ENCODE measurements at regions not wholly inside any gene's neighbourhood (a gene's known extent, or its start where the extent isn't known, plus 50 kb on each side); places are given as distances from the start of the nearest gene placed in this dataset.

GRCh38 chr6:99761711-99762110, 155.1 kb downstream of the PRDM13 start:
- no peak for TF ChIP-seq CTCF (IDR thresholded peaks at IDR 0.05)
- no peak for TF ChIP-seq POLR2A (IDR thresholded peaks at IDR 0.05)
- H3K4me3 ChIP-seq: no peak overlapping the region
- WGBS (ENCODE audit: insufficient coverage, low coverage, low lambda C conversion rate, missing lambda C conversion rate): 33% methylated on average over 1 of the region's 1 CpG
- ATAC-seq: no peak
- intact Hi-C loops (cut with DNase I): no loop called here
- no peaks in the 10 kb centered on the region for H3K9me3 ChIP-seq
- peaks cover 0 to 5% of the 10 kb centered on the region in 2 donors for H3K27me3 ChIP-seq
- H3K27ac ChIP-seq: no peak overlapping the region
- no peak for DNase-seq
- no peaks in the 10 kb centered on the region for H3K4me1 ChIP-seq
- H3K36me3 ChIP-seq: no peaks in the 10 kb centered on the region

- Histone ChIP-seq H3K4me3 (no peak overlapping the region), H3K9me3 (no peaks in the 10 kb centered on the region), H3K4me1 (no peaks in the 10 kb centered on the region), H3K27me3 (no peaks in the 10 kb centered on the region), H3K27ac (no peak overlapping the region), H3K36me3 (no peaks in the 10 kb centered on the region)
- 50% methylated on average over 1 of the region's 1 CpG for WGBS (ENCODE audit: insufficient coverage, low coverage, low lambda C conversion rate, missing lambda C conversion rate)
- TF ChIP-seq POLR2A (IDR thresholded peaks at IDR 0.05) (no peak), CTCF (IDR thresholded peaks at IDR 0.05) (no peak)
- DNase-seq (no peak), ATAC-seq (no peak)
- intact Hi-C loops (cut with DNase I): no loop called here
These were observed 161.5 kb downstream of the PRDM13 start for GRCh38 chr6:99768166-99768565.

GRCh38 chr6:99779631-99780555, 173.3 kb downstream of the PRDM13 start:
- no peak overlapping the region for H3K4me3 ChIP-seq
- ATAC-seq: no peak
- H3K36me3 ChIP-seq: no peaks in the 10 kb centered on the region
- no peaks in the 10 kb centered on the region for H3K9me3 ChIP-seq
- TF ChIP-seq CTCF (IDR thresholded peaks at IDR 0.05) (no peak), POLR2A (IDR thresholded peaks at IDR 0.05) (no peak)
- 60% methylated on average over 5 of the region's 9 CpGs for WGBS (ENCODE audit: insufficient coverage, low coverage, low lambda C conversion rate, missing lambda C conversion rate)
- peak in 1 of 3 donors; percentile 42 for DNase-seq
- H3K27me3 ChIP-seq: no peaks in the 10 kb centered on the region
- no peaks in the 10 kb centered on the region for H3K4me1 ChIP-seq
- intact Hi-C loops (cut with DNase I): no loop called here
- H3K27ac ChIP-seq: no peak overlapping the region

- no peak overlapping the region for H3K4me3 ChIP-seq
- H3K27me3 ChIP-seq: no peaks in the 10 kb centered on the region
- TF ChIP-seq CTCF (IDR thresholded peaks at IDR 0.05) (no peak), POLR2A (IDR thresholded peaks at IDR 0.05) (no peak)
- H3K9me3 ChIP-seq: no peaks in the 10 kb centered on the region
- H3K4me1 ChIP-seq: no peaks in the 10 kb centered on the region
- no peak for DNase-seq
- no peaks in the 10 kb centered on the region for H3K36me3 ChIP-seq
- ATAC-seq: peak in 1 of 4 donors; percentile 10
- H3K27ac ChIP-seq: no peak overlapping the region
- WGBS (ENCODE audit: insufficient coverage, low coverage, low lambda C conversion rate, missing lambda C conversion rate): 89% methylated on average over 3 of the region's 3 CpGs
- intact Hi-C loops (cut with DNase I): no loop called here
These were observed 173.9 kb downstream of the PRDM13 start for GRCh38 chr6:99780556-99780885.

All from right lobe of liver (tissue), 6 donors.